Astrocyte of the cerebellum (primary cell): ENCODE measurements at regions not wholly inside any gene's neighbourhood (a gene's known extent, or its start where the extent isn't known, plus 50 kb on each side); places are given as distances from the start of the nearest gene placed in this dataset.

Experiments
- DNase-seq: peaks from one replicate; pipeline ENCODE4 v3.0.0-alpha.2; 2011; ENCODE audit warnings: low read depth
- H3K4me3 ChIP-seq: 2 replicates; pipeline ENCODE4 v1.5.1; 2011; ENCODE audit warnings: mild to moderate bottlenecking, low read depth, low read length, moderate library complexity
- in situ Hi-C: cut with HindIII; loops from 2 replicates; pipeline ENCODE4 v1.10.0; 2017; ENCODE audit warnings: low sequenced_read_pairs
- TF ChIP-seq, protein P1 (sequence below): IDR thresholded peaks from 2 replicates; pipeline ENCODE4 v1.5.1; 2012; ENCODE audit warnings: low read length, low read depth, moderate library complexity, mild to moderate bottlenecking; ENCODE audit errors: missing control alignments

DNA sequence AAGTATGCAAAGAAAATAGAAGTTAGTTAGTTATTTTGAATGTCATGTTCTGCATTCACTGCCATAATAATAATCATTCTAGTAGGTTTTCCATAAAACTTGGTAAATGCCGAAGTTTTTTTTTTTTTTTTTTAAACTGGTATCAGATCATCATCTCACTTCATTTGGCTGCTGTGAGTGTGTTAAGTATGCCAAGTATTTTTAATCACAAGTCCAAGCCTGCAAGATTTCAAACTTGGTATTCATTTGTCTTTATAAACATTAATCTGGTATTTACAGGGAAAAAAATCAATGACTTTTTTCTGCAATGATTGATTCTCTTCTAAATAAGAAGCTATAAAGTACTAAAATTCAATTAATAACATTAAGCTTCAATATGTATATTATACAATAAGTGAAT, 248.9 kb downstream of the CCDC59 start:
- in situ Hi-C loops: no loop called here
- H3K4me3 ChIP-seq: no peak overlapping the region
- TF ChIP-seq, protein P1, sequence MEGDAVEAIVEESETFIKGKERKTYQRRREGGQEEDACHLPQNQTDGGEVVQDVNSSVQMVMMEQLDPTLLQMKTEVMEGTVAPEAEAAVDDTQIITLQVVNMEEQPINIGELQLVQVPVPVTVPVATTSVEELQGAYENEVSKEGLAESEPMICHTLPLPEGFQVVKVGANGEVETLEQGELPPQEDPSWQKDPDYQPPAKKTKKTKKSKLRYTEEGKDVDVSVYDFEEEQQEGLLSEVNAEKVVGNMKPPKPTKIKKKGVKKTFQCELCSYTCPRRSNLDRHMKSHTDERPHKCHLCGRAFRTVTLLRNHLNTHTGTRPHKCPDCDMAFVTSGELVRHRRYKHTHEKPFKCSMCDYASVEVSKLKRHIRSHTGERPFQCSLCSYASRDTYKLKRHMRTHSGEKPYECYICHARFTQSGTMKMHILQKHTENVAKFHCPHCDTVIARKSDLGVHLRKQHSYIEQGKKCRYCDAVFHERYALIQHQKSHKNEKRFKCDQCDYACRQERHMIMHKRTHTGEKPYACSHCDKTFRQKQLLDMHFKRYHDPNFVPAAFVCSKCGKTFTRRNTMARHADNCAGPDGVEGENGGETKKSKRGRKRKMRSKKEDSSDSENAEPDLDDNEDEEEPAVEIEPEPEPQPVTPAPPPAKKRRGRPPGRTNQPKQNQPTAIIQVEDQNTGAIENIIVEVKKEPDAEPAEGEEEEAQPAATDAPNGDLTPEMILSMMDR: no peak
- DNase-seq: no peak

DNA sequence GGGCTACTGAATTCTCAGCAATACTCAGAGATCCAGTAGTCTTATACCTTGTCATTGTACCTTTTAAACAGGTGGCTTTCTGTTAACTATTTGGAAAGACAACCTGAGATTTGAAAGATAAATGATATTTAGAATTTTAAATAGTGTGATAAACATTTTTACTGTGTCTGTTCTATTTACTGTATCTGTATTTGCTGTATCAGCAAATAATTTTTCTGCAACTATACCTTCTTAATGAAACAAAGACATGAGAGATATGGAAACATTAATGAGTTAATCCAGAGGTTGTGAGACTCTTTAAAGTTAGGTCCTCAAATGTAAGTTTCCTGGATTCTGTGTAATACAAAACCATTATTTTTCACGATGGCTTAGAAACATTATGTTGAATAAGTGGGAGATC, 249.6 kb downstream of the CCDC59 start:
- TF ChIP-seq, protein P1: no peak
- no peak for DNase-seq
- in situ Hi-C loops: no loop called here
- no peak overlapping the region for H3K4me3 ChIP-seq

DNA sequence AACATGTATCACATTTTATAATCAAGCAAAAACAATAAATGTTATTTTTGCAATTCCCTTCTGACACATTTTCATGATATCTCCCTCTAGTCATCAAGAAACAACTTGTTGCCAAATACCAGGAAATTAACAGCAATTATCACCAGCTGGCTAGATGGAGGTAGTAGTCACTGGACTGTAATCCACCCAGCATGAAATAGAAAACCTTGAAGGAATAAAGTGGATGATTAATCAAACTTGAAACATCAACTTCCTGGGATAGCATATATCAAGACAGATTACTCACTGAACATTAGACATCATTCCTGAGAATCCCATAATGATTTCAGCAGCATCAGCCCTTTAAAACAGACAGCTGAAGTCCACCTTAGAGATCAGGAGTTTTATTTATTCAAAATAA, 259.0 kb downstream of the CCDC59 start:
- in situ Hi-C loops: no loop called here
- no peak for DNase-seq
- TF ChIP-seq, protein P1: no peak
- no peak overlapping the region for H3K4me3 ChIP-seq

DNA sequence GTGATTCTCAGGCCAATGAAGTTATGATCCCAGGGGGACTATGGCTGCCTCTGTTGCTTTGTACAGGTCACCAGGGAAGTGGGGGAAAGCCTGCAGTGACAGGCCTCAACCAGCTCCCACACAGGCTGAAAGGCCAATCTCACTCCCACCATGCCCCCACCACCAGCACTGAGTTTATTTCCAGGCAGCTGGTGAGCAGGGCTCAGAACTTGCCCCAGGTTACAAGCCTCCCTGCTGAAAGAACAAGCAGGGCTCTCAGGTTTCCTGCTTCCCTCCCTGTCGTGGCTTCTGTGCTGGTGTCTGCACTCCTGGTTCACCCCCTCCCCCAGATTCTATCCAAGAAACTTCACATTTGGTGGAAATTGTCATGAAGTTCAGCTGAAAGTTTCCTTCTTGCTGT, 260.3 kb downstream of the CCDC59 start:
- TF ChIP-seq, protein P1: no peak
- in situ Hi-C loops: no loop called here
- no peak overlapping the region for H3K4me3 ChIP-seq
- no peak for DNase-seq

DNA sequence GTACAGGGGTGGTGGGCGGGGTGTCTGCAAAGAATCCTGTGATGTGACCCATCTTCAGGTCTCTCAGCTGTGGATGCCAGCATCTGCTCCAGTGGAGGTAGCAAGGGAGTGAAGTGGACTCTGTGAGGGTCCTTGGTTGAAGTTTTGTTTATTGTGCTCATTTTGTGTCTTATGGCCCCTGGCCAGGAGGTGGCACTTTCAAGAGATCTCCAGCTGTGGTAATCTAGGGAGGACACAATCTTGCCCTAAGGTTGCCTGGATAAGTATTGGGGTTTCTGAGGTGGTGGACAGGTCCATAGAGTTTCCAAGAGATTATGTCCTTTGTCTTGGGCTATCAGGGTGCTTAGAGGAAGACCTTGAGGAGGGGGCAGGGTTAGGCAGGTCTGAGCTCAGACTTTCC, 260.7 kb downstream of the CCDC59 start:
- H3K4me3 ChIP-seq: no peak overlapping the region
- DNase-seq: no peak
- in situ Hi-C loops: no loop called here
- TF ChIP-seq, protein P1: no peak

DNA sequence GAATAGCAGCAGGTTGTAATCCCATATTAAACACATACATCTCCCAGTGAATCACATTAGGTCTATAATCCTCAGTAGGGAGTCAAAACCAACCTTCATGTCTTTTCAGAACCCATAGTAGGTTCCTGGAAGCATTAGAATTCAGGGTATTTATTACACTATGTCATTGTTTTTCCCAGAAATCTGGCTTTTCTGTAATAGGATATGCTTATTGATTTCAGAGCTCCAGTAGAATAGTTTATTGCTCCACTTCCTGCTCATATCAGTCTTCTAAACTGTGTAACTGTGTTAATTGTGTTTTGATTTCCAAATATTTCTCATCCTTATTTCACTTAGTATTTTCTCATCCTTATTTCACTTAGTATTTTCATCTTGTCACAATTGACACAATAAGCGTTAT, 268.0 kb downstream of the CCDC59 start:
- in situ Hi-C loops: no loop called here
- TF ChIP-seq, protein P1: no peak
- no peak overlapping the region for H3K4me3 ChIP-seq
- DNase-seq: no peak

DNA sequence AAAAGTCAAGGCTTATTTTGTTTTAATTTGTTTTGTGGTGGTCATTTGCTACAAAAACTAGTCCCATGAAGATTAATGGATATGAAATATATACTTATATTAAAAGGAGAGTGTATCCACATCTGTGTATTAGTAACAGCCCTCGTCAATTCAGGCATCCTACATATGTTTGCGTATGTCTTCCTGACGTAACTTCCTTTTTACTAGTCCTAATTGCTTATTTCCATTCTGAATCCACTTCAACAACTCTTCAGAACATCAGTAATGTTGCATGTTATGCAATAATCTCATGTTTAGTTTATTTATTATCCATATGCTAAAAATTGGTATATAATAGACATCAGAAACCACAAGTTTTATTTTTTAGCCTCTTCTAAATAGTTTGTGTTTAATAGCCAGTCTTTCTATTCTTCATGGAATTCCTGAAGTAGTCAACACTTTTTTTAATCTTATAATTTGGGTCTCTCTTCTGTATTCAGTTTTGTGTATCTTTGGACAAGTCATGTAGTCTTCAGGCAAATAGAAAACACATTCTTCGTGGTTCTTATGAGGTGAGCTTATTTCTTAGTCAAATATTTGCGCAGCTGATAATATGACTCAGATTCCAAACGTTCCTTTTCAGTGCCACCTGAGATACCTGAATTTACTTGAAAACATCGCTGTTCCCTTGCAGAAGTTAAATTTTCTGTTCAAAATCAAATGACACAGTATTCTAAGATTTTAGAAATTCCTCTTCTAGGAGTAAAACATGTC, 268.6 kb downstream of the CCDC59 start:
- TF ChIP-seq, protein P1: no peak
- no peak overlapping the region for H3K4me3 ChIP-seq
- DNase-seq: no peak
- in situ Hi-C loops: no loop called here
